ENCODE measurements at regions not wholly inside any gene's neighbourhood (a gene's known extent, or its start where the extent isn't known, plus 50 kb on each side); places are given as distances from the start of the nearest gene placed in this dataset.

DNA sequence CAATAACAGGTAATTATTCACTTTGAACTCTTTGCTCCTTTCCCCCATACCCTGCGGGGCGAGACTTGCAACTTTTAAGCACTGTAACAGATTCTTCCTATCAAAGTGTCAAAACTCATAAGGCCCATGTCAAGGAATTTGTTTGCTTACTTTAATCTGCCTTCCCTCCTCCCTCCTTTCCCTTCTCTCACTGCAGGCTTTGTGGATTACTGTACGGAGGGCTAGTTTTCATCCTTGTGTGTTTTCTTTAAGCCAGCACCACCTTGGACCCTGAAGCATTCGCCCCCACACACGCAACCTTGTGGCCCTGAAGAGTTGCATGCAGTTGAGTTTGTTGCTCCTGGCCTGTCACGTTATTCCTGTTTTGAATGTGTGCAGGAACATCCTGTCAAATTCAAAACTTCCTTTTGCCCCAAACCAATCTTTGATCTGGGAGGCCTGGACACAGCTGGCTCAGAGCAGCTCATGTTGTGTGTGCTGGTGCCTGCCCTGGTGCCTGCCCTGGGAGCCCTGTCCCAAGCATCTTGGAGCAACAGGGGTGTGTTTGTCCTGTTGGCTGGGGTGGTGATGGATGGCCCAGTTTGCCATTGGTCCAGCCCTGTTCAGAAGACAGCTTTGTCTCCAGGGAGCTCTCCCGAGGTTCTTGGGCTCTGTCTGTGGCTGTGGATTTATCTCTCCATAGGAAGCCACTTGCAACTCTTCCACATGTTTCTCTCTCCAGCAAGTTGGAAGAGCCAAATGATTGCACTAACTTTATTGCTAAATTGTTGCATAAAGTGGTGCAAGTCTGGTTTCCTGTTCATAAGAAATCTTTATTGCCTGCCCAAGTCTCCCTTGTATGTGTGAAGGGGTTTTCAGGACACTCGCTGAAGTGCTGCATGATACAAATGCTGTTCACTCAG, 199.6 kb downstream of the VAPA start:
- Histone ChIP-seq H2AK5ac (ENCODE audit: low read depth, low read length) (no peak overlapping the region), H3K27ac (ENCODE audit: insufficient read depth, low read length) (peak overlapping the region; percentile 56; the same call in 1 of the 2 replicates), H3K56ac (ENCODE audit: extremely low read depth, insufficient read depth, low read length) (no peak overlapping the region), H3K4ac (ENCODE audit: low read depth, low read length) (peak overlapping the region; percentile 45; the same call in 1 of the 2 replicates), H3K9me3 (ENCODE audit: control insufficient read depth, insufficient read depth, low read length) (no peaks in the 10 kb centered on the region), H3K4me1 (ENCODE audit: control insufficient read depth, insufficient read depth, low read length) (peaks cover 2% of the 10 kb centered on the region; the same call in 1 of the 2 replicates), H4K20me1 (ENCODE audit: insufficient read depth, low read length) (no peaks in the 10 kb centered on the region), H3K4me3 (ENCODE audit: insufficient read depth, low read depth, low read length) (no peak overlapping the region), H2BK120ac (ENCODE audit: low read depth, low read length) (peak overlapping the region; percentile 41; the same call in 1 of the 2 replicates), H3K14ac (replicated peaks; ENCODE audit: low read depth, low read length) (0 out of 2 replicates have a peak overlapping the region, but pooled peaks have one; percentile 7), H4K91ac (ENCODE audit: insufficient read depth, low read depth, low read length) (no peak overlapping the region), H2BK20ac (ENCODE audit: low read depth, low read length) (peak overlapping the region; percentile 43; the same call in 1 of the 2 replicates), H3K23ac (ENCODE audit: low read depth, low read length) (no peak overlapping the region), H2BK15ac (ENCODE audit: low read depth, low read length) (no peak overlapping the region), H2AK9ac (replicated peaks; ENCODE audit: low read depth, low read length, poor library complexity) (no peak overlapping the region), H4K8ac (ENCODE audit: low read depth in 2 of 2, low read length in 2 of 2) (no peak overlapping the region), H2AFZ (replicated peaks; ENCODE audit: low read length, poor library complexity) (peak overlapping the region; percentile 2), H3K9me1 (ENCODE audit: insufficient read depth, low read length) (no peaks in the 10 kb centered on the region), H3K4me2 (ENCODE audit: low read depth, low read length) (no peak overlapping the region), H4K5ac (ENCODE audit: low read depth, low read length) (no peak overlapping the region), H3K36me3 (ENCODE audit: control insufficient read depth, insufficient read depth, low read length) (no peaks in the 10 kb centered on the region), H2BK5ac (ENCODE audit: low read depth, low read length, poor library complexity, severe bottlenecking) (no peak overlapping the region), H3K18ac (ENCODE audit: low read depth, low read length) (peak overlapping the region; percentile 3; the same call in 1 of the 2 replicates), H3K79me1 (ENCODE audit: low read depth in 1 of 2, low read length in 2 of 2) (no peaks in the 10 kb centered on the region), H3K27me3 (ENCODE audit: control insufficient read depth, insufficient read depth, low read length) (peaks cover 8% of the 10 kb centered on the region; the same call in 1 of the 2 replicates), H3K9ac (ENCODE audit: low read depth, low read length) (no peak overlapping the region)
- CTCF ChIA-PET: interaction anchor here (0.6 kb wide), 1 partner anchor 310 kb away, joined by 3 read pairs; no protein-coding TSS in a partner anchor
- POLR2A ChIA-PET (ENCODE audit: unreplicated experiment): no interaction called here
- dilution Hi-C loops (cut with HindIII; ENCODE audit: low sequenced_read_pairs, unreplicated experiment) (no loop called here), in situ Hi-C loops (cut with MboI; ENCODE audit: low sequenced_read_pairs) (no loop called here), intact Hi-C loops (cut with micrococcal nuclease) (no loop called here)
- WGBS, 2 experiments (ENCODE audit: extremely low coverage in 2 of 2, insufficient read length in 1 of 2): 20% methylated on average over 2 of the region's 8 CpGs; no CpG with 5 or more reads in 1 of the 2 experiments
- DNase-seq (no peak), ATAC-seq (ENCODE audit: low read depth) (peak; percentile 85)
- TF ChIP-seq POLR2A (IDR thresholded peaks at IDR 0.05; ENCODE audit: low read depth, low read length) (no peak), NFE2L2 (IDR thresholded peaks at IDR 0.05; ENCODE audit: low read depth, low read length) (no peak), RAD21 (IDR thresholded peaks at IDR 0.05; ENCODE audit: low read length) (no peak), BHLHE40 (IDR thresholded peaks at IDR 0.05; ENCODE audit: low read depth, low read length) (no peak), MAZ (IDR thresholded peaks at IDR 0.05; ENCODE audit: borderline replicate concordance, low read depth, low read length) (no peak), SMC3 (IDR thresholded peaks at IDR 0.05; ENCODE audit: low read depth, low read length) (no peak)
- TF ChIP-seq, protein P1, sequence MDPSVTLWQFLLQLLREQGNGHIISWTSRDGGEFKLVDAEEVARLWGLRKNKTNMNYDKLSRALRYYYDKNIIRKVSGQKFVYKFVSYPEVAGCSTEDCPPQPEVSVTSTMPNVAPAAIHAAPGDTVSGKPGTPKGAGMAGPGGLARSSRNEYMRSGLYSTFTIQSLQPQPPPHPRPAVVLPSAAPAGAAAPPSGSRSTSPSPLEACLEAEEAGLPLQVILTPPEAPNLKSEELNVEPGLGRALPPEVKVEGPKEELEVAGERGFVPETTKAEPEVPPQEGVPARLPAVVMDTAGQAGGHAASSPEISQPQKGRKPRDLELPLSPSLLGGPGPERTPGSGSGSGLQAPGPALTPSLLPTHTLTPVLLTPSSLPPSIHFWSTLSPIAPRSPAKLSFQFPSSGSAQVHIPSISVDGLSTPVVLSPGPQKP (IDR thresholded peaks at IDR 0.05; ENCODE audit: borderline replicate concordance, low read depth, low read length): no peak
- TF ChIP-seq, protein P2, sequence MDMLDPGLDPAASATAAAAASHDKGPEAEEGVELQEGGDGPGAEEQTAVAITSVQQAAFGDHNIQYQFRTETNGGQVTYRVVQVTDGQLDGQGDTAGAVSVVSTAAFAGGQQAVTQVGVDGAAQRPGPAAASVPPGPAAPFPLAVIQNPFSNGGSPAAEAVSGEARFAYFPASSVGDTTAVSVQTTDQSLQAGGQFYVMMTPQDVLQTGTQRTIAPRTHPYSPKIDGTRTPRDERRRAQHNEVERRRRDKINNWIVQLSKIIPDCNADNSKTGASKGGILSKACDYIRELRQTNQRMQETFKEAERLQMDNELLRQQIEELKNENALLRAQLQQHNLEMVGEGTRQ (IDR thresholded peaks at IDR 0.05; ENCODE audit: low read depth, low read length): no peak
- TF ChIP-seq, protein P3, sequence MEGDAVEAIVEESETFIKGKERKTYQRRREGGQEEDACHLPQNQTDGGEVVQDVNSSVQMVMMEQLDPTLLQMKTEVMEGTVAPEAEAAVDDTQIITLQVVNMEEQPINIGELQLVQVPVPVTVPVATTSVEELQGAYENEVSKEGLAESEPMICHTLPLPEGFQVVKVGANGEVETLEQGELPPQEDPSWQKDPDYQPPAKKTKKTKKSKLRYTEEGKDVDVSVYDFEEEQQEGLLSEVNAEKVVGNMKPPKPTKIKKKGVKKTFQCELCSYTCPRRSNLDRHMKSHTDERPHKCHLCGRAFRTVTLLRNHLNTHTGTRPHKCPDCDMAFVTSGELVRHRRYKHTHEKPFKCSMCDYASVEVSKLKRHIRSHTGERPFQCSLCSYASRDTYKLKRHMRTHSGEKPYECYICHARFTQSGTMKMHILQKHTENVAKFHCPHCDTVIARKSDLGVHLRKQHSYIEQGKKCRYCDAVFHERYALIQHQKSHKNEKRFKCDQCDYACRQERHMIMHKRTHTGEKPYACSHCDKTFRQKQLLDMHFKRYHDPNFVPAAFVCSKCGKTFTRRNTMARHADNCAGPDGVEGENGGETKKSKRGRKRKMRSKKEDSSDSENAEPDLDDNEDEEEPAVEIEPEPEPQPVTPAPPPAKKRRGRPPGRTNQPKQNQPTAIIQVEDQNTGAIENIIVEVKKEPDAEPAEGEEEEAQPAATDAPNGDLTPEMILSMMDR (conservative IDR thresholded peaks at IDR 0.05; ENCODE audit: low read depth, low read length): no peak
- no TSS peak for BruUV-seq (replicated peaks)

Data from IMR-90 (cell line).